ENCODE measurements at regions not wholly inside any gene's neighbourhood (a gene's known extent, or its start where the extent isn't known, plus 50 kb on each side); places are given as distances from the start of the nearest gene placed in this dataset.
A peak's percentile ranks its signal among the peaks of the same experiment; 100 is the strongest.

DNA sequence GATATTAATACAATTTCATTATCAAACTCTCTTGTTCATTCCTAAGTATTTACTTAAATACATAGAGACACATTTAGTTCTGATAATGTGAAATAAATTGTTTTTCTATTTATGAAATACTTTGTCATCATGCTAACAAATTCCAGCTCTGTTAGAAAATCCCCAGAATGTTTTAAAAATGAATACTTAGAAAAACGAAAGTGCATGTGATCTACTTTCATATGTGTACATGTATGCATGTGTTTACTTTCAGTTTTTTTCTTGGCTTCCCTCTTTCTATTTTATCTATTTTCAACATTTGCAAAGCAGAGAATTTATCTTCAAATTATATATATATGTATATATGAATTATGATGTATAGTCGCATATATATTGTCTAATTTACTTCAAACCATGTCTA, 1110.0 kb upstream of the PCDH20 start:
- TF ChIP-seq, protein P1, sequence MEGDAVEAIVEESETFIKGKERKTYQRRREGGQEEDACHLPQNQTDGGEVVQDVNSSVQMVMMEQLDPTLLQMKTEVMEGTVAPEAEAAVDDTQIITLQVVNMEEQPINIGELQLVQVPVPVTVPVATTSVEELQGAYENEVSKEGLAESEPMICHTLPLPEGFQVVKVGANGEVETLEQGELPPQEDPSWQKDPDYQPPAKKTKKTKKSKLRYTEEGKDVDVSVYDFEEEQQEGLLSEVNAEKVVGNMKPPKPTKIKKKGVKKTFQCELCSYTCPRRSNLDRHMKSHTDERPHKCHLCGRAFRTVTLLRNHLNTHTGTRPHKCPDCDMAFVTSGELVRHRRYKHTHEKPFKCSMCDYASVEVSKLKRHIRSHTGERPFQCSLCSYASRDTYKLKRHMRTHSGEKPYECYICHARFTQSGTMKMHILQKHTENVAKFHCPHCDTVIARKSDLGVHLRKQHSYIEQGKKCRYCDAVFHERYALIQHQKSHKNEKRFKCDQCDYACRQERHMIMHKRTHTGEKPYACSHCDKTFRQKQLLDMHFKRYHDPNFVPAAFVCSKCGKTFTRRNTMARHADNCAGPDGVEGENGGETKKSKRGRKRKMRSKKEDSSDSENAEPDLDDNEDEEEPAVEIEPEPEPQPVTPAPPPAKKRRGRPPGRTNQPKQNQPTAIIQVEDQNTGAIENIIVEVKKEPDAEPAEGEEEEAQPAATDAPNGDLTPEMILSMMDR (IDR thresholded peaks at IDR 0.05; ENCODE audit: insufficient read depth, low read depth, low read length, missing control alignments): no peak
- no peak for DNase-seq (ENCODE audit: low read depth)
- H3K4me3 ChIP-seq (ENCODE audit: low read length): no peak overlapping the region

DNA sequence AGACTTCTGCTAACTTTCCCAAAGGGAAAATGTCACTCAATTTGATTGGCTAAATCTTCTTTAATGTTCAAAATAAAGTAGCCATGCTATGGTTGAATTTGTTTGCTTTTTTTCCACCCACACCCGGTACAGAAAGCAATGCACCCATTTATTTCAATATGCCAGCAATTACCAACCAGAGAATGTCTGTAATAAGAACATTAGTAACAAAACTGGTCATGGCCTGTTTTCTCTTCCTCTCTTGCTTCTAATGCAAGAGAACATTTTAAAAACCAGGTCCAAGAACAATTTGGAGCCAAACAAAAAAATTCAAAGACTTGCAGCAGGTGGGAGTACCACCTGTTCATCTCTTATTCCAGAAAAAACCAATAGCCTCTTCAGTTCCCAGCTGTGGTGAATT, 1108.8 kb upstream of the PCDH20 start:
- no peak overlapping the region for H3K4me3 ChIP-seq (ENCODE audit: low read length)
- DNase-seq (ENCODE audit: low read depth): no peak
- TF ChIP-seq, protein P1 (IDR thresholded peaks at IDR 0.05; ENCODE audit: insufficient read depth, low read depth, low read length, missing control alignments): no peak

DNA sequence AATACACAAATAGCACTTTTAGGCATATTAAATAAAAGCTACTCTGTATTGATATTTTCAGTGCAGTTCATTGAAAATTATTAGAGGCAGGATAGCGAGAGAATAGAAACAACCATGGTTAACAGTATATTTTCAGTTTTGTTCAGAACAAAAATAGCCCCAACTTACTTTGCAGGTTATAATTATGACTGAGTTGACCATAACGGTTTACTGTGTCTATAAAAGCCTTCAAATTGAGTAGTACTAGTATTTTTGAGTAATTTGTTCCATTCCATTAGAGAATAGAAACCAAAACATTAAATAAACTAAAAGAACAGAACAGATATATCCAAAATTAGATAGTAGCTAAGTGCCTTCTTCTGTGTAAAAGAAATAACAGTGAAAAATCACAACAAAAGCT, 1108.4 kb upstream of the PCDH20 start:
- TF ChIP-seq, protein P1 (IDR thresholded peaks at IDR 0.05; ENCODE audit: insufficient read depth, low read depth, low read length, missing control alignments): no peak
- no peak for DNase-seq (ENCODE audit: low read depth)
- H3K4me3 ChIP-seq (ENCODE audit: low read length): no peak overlapping the region

DNA sequence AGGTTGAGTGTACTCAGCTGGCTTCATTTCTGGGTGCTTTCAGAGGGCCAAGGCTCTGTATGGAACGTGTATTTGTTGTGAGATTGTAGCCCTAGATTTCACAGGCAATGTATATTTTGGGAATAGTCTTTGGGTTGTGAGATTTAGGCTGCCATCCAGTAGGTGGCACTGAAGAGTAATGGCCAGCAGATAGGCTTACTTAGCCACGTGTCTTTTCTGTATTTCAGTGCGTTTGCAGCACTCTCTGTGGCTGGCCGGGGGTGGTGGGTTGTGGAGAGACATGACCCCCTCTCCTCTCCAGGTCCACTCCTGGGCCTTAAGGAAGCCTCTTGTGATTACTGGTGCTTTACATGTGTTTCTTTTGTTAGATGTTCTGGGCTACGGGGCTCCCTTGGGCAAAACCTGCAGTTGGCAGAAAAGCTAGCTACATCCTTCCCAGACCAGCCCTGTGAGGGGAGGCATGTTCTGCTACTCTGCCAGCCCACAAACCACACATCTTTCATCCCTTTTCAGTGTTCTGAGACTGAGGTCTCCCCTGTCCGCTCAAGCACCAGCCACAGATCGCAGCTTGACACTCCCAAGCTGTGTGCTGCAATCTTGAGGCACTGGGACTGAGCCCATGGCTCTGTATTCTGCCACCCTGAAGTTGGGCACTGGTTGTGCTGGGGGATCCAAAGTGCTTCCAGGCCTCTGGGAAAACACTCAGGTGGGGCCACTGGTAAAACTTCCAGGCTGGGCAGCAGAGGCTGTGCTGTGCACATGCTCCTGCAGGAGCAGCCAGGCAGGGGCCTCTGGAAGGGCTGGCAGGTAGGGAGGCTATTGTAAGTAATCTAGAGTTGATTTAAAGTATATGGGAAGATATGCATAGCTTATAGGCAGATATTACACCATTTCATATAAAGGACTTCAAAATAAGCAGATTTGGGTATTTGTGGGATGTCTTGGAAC, 1096.8 kb upstream of the PCDH20 start:
- TF ChIP-seq, protein P1 (IDR thresholded peaks at IDR 0.05; ENCODE audit: insufficient read depth, low read depth, low read length, missing control alignments): peak; percentile 78
- DNase-seq (ENCODE audit: low read depth): peak; percentile 53
- no peak overlapping the region for H3K4me3 ChIP-seq (ENCODE audit: low read length)

DNA sequence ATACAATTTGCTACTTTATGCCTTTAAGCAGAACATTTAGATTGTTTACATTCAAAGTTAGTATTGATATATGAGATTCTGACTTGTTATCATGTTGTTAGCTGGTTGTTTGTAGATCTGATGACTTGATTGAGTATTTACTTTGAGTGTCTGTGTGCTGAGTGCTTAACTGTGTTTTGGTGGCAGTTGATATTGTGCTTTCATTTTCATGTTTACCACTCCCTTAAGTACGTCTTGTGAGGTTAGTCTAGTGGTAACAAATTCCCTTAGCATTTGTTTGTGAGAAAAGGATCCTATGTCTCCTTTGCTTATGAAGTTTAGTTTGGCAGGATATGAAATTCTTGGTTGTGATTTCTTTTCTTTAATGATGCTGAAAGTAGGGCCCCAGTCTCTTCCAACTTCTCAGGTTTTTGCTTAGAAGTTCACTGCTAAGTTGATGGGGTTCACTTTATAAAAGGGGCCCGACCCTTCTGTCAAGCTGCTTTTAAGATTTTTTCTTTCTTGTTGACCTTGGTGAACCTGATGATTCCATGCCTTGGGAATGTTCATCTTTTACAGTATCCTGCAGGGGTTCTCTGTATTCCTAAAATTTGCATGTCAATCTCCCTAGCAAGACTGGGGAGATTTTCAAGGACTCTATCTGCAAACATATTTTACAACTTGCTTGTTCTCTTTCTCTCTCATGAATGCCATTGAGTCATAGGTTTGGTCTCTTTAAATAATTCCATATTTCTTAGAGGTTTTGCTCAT, 1095.4 kb upstream of the PCDH20 start:
- no peak overlapping the region for H3K4me3 ChIP-seq (ENCODE audit: low read length)
- DNase-seq (ENCODE audit: low read depth): no peak
- TF ChIP-seq, protein P1 (IDR thresholded peaks at IDR 0.05; ENCODE audit: insufficient read depth, low read depth, low read length, missing control alignments): no peak

DNA sequence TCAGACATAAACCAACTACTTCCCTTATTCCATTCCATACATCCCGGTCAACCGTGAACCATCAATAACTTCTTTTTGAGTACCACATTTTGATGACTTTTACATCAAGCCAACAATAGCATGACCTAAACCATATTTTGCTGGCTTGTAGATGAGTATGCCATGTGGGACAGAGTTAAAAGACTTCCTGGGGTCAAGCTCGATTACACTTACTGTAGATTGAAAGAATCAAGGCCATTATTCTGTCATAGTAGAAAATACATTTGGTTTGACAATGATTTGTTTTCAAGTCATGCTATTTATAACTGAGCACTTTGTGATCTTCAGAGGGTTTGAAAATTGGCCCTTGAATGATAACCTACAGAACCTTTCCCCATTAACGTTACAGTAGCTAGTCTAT, 1086.9 kb upstream of the PCDH20 start:
- H3K4me3 ChIP-seq (ENCODE audit: low read length): no peak overlapping the region
- TF ChIP-seq, protein P1 (IDR thresholded peaks at IDR 0.05; ENCODE audit: insufficient read depth, low read depth, low read length, missing control alignments): no peak
- no peak for DNase-seq (ENCODE audit: low read depth)

All from epithelial cell of esophagus (primary cell).